ENCODE measurements at regions not wholly inside any gene's neighbourhood (a gene's known extent, or its start where the extent isn't known, plus 50 kb on each side); places are given as distances from the start of the nearest gene placed in this dataset.

DNA sequence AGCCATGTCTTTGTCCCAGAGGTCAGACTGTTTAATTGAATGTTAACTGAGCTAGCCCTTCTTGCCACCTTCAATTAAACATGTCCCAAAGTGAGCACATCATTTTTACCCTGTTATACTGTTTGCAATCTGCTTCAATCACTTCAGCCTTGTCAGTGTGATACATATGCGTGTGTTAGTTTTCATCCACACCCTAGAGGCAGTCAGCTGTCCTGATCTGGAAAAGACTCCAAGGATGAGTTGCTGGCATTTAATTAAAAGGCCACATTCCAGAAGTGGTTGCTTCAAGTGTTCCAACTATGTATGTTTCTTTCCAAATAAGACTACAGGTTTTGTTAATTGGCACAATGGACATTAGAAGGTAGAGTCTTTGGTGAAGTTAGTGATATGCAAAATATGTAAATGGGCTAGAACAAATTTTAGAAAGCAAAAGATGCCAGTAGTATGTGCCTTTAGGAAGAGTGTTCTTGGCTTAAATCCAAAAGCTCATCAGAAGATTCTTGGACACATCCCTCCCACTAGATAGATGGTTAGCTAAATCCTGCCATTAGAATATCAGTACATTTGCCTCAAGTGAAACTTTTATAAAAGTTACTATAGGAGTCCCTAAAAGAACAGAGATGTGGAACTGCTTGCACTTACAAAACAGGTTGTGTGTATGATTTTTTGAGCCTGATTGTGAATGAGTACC lies 79.5 kb upstream of the SLIT2 start:
- TF ChIP-seq, protein P1, sequence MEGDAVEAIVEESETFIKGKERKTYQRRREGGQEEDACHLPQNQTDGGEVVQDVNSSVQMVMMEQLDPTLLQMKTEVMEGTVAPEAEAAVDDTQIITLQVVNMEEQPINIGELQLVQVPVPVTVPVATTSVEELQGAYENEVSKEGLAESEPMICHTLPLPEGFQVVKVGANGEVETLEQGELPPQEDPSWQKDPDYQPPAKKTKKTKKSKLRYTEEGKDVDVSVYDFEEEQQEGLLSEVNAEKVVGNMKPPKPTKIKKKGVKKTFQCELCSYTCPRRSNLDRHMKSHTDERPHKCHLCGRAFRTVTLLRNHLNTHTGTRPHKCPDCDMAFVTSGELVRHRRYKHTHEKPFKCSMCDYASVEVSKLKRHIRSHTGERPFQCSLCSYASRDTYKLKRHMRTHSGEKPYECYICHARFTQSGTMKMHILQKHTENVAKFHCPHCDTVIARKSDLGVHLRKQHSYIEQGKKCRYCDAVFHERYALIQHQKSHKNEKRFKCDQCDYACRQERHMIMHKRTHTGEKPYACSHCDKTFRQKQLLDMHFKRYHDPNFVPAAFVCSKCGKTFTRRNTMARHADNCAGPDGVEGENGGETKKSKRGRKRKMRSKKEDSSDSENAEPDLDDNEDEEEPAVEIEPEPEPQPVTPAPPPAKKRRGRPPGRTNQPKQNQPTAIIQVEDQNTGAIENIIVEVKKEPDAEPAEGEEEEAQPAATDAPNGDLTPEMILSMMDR (IDR thresholded peaks at IDR 0.05) = no peak
- no peak for TF ChIP-seq POLR2AphosphoS5 (IDR thresholded peaks at IDR 0.05)

Measured in sigmoid colon (tissue), 4 donors.